Chondrocyte (in vitro differentiated cells): ENCODE measurements at regions not wholly inside any gene's neighbourhood (a gene's known extent, or its start where the extent isn't known, plus 50 kb on each side); places are given as distances from the start of the nearest gene placed in this dataset.

ENCODE experiments used
- DNase-seq: peaks from one replicate; pipeline ENCODE4 v3.0.0; 2021; ENCODE audit warnings: mixed read lengths, low spot score
- H3K27ac Mint-ChIP-seq: one replicate; pipeline ENCODE4 v1.8.0; 2021; ENCODE audit warnings: mild to moderate bottlenecking, moderate library complexity, mixed read lengths; ENCODE audit not compliant: unreplicated experiment
- H3K27me3 Mint-ChIP-seq: 2 replicates; pipeline ENCODE4 v1.8.0; 2021; ENCODE audit warnings: low read depth, mixed read lengths
- H3K36me3 Mint-ChIP-seq: 2 replicates; pipeline ENCODE4 v1.8.0; 2021; ENCODE audit warnings: low read depth, mixed read lengths
- H3K4me1 Mint-ChIP-seq: 2 replicates; pipeline ENCODE4 v1.8.0; 2021; ENCODE audit warnings: low read depth, mild to moderate bottlenecking, mixed read lengths
- H3K4me3 Mint-ChIP-seq: one replicate; pipeline ENCODE4 v1.8.0; 2021; ENCODE audit warnings: mild to moderate bottlenecking, moderate library complexity, mixed read lengths; ENCODE audit not compliant: unreplicated experiment
- H3K9me3 Mint-ChIP-seq: 2 replicates; pipeline ENCODE4 v1.8.0; 2021; ENCODE audit warnings: low read depth, mixed read lengths
- TF ChIP-seq, protein P1 (sequence below): fragments of 200-600 bp; sonication (generic); IDR thresholded peaks from 2 replicates; pipeline ENCODE4 v1.5.0; 2021; ENCODE audit warnings: antibody characterized with exemption, mild to moderate bottlenecking, moderate library complexity

DNA sequence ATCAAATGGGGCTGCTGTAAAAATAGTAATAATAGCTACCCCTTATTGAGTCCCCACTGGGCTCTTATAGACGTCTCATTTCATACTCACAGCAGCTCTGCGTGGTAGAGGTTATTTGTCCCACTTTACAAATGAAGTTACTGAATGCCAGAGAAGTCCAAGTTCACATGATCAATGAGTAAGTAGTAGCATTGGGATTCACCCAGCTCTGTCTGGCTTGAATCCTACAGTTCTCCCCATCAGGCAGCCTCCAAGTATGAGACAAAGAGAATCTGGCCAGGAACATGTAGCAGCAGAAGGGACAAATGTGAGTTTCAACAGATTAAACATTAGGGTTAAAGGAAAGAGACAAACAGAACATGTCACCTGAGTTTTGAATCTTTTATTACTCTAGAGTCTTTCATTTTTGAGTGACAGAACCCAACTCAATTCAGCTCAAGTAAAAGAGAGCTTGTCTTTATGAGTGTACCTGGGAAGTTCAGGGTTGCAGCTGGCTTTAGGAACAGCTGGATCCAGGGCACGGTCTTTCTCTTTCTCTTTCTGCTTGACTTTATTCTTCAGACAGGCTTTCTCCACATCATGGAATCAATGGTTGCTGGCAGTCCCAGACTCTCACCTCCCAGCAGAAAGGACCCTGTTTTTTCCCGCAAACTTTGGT is 64.1 kb upstream of the JDP2 start:
- Mint-ChIP-seq H3K36me3 (no peaks in the 10 kb centered on the region), H3K4me1 (peaks cover 16% of the 10 kb centered on the region), H3K4me3 (no peak overlapping the region), H3K27ac (no peak overlapping the region), H3K27me3 (peaks cover 29% of the 10 kb centered on the region), H3K9me3 (peaks cover 1% of the 10 kb centered on the region)
- no peak for DNase-seq
- TF ChIP-seq, protein P1, sequence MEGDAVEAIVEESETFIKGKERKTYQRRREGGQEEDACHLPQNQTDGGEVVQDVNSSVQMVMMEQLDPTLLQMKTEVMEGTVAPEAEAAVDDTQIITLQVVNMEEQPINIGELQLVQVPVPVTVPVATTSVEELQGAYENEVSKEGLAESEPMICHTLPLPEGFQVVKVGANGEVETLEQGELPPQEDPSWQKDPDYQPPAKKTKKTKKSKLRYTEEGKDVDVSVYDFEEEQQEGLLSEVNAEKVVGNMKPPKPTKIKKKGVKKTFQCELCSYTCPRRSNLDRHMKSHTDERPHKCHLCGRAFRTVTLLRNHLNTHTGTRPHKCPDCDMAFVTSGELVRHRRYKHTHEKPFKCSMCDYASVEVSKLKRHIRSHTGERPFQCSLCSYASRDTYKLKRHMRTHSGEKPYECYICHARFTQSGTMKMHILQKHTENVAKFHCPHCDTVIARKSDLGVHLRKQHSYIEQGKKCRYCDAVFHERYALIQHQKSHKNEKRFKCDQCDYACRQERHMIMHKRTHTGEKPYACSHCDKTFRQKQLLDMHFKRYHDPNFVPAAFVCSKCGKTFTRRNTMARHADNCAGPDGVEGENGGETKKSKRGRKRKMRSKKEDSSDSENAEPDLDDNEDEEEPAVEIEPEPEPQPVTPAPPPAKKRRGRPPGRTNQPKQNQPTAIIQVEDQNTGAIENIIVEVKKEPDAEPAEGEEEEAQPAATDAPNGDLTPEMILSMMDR: no peak

DNA sequence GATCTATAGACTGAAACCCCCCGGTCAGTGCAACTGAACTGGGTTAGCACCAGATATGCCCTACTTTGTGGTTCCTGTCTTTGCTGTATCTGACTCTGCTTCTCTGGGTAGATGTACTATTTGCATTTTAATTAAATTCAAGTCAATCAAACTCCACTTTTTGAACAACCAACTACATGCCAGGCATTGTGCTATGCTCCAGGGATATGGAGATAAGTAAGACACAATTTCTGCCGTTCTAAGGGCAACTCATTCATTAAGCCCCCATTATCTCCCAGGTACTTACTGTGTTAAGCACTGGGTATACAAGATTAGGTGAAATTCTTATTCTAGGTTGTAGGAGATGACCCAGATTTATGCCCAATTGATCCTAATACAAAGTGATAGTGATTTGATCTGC is 62.7 kb upstream of the JDP2 start:
- Mint-ChIP-seq H3K4me1 (peaks cover 16% of the 10 kb centered on the region), H3K27ac (no peak overlapping the region), H3K9me3 (peaks cover 3% of the 10 kb centered on the region), H3K27me3 (peaks cover 29% of the 10 kb centered on the region), H3K36me3 (no peaks in the 10 kb centered on the region), H3K4me3 (no peak overlapping the region)
- no peak for DNase-seq
- TF ChIP-seq, protein P1: no peak

DNA sequence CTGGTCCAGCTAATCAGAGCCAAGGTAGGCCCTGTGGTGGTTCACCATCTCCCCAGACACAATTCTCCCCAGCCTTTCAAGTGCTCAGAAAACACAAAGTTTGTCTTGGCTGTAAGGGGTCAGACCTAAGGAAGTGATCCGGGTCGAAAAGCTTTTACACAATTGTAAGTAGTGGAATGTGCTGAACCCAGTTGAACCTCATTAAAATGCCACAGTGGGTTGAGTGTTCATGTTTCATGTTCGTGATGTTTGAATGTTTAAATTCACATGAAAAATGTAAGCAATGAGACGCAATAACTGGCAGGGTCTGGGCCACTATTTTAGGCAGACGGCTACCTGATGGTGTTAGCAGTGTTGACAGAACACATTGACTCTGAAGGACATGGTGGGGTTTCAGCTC is 60.9 kb upstream of the JDP2 start:
- DNase-seq: no peak
- peaks cover 7% of the 10 kb centered on the region for H3K4me1 Mint-ChIP-seq
- no peak overlapping the region for H3K27ac Mint-ChIP-seq
- peaks cover 3% of the 10 kb centered on the region for H3K9me3 Mint-ChIP-seq
- TF ChIP-seq, protein P1: no peak
- peaks cover 38% of the 10 kb centered on the region for H3K27me3 Mint-ChIP-seq
- H3K4me3 Mint-ChIP-seq: no peak overlapping the region
- peaks cover 3% of the 10 kb centered on the region for H3K36me3 Mint-ChIP-seq

DNA sequence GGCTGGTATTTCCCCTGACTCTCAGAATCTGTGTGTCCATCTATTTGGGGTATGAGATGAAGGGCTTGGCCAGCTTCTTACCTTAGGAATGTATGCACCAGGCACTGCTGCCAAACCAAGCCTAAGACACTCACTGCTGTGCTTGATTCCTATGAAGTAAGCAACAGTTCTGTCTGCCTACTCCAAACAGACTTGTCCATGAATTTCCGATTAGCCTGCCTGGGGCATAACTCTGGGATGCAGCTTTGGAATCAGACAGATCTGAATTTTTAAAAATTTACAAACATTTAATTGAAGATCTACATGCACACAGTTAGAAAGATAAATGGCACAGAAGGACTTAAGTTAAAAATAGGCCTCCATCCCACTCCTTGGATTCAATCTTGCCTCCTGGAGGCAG is 59.5 kb upstream of the JDP2 start:
- H3K27me3 Mint-ChIP-seq: peaks cover 45% of the 10 kb centered on the region
- H3K36me3 Mint-ChIP-seq: peaks cover 3% of the 10 kb centered on the region

DNA sequence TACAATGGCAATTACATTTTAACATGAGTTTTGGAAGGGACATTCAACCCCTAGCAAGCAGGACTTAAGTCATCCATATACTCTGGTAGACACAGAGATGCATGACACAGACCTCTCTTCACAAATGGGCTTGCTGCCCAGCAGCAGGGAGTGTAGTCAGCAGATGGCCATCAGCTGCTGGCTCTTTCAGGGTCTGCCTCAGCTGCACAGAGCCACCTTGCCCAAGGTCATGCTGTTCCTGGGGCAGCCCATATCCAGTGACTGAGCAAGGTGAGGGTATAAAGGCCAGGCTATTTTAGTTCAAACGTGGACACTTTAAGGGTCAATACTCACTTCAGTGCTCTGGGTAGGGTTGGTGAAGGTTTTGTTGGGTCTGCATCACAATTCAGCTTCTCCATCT is 58.3 kb upstream of the JDP2 start:
- TF ChIP-seq, protein P1: no peak
- H3K4me3 Mint-ChIP-seq: no peak overlapping the region
- peaks cover 3% of the 10 kb centered on the region for H3K9me3 Mint-ChIP-seq
- DNase-seq: no peak
- H3K4me1 Mint-ChIP-seq: no peaks in the 10 kb centered on the region
- H3K27ac Mint-ChIP-seq: no peak overlapping the region
- peaks cover 3% of the 10 kb centered on the region for H3K36me3 Mint-ChIP-seq
- peaks cover 42% of the 10 kb centered on the region for H3K27me3 Mint-ChIP-seq

More for the DNA sequence above, 59.5 kb upstream of the JDP2 start:
- Mint-ChIP-seq H3K4me1 (no peaks in the 10 kb centered on the region), H3K27ac (no peak overlapping the region), H3K4me3 (no peak overlapping the region), H3K9me3 (peaks cover 3% of the 10 kb centered on the region)
- TF ChIP-seq, protein P1: no peak
- no peak for DNase-seq
